Osteocyte (in vitro differentiated cells): ENCODE measurements at regions not wholly inside any gene's neighbourhood (a gene's known extent, or its start where the extent isn't known, plus 50 kb on each side); places are given as distances from the start of the nearest gene placed in this dataset.

Experiments used
- DNase-seq: peaks from one replicate; pipeline ENCODE4 v3.0.0; 2021; ENCODE audit warnings: mixed read lengths; ENCODE audit not compliant: unreplicated experiment; ENCODE audit errors: extremely low spot score
- H3K27ac Mint-ChIP-seq: one replicate; pipeline ENCODE4 v1.8.0; 2021; ENCODE audit warnings: mild to moderate bottlenecking, mixed read lengths; ENCODE audit not compliant: unreplicated experiment
- H3K27me3 Mint-ChIP-seq: one replicate; pipeline ENCODE4 v1.8.0; 2021; ENCODE audit warnings: mixed read lengths; ENCODE audit not compliant: unreplicated experiment
- H3K36me3 Mint-ChIP-seq: one replicate; pipeline ENCODE4 v1.8.0; 2021; ENCODE audit warnings: mixed read lengths; ENCODE audit not compliant: unreplicated experiment
- H3K4me1 Mint-ChIP-seq: one replicate; pipeline ENCODE4 v1.8.0; 2021; ENCODE audit warnings: mixed read lengths; ENCODE audit not compliant: unreplicated experiment
- H3K4me3 Mint-ChIP-seq: one replicate; pipeline ENCODE4 v1.8.0; 2021; ENCODE audit warnings: mild to moderate bottlenecking, moderate library complexity, mixed read lengths; ENCODE audit not compliant: unreplicated experiment
- H3K9me3 Mint-ChIP-seq: one replicate; pipeline ENCODE4 v1.8.0; 2021; ENCODE audit warnings: mixed read lengths; ENCODE audit not compliant: unreplicated experiment
- TF ChIP-seq, protein P1 (sequence below): fragments of 200-600 bp; sonication (generic); IDR thresholded peaks from 2 replicates; pipeline ENCODE4 v1.5.0; 2021; ENCODE audit warnings: antibody characterized with exemption, mild to moderate bottlenecking, moderate library complexity

DNA sequence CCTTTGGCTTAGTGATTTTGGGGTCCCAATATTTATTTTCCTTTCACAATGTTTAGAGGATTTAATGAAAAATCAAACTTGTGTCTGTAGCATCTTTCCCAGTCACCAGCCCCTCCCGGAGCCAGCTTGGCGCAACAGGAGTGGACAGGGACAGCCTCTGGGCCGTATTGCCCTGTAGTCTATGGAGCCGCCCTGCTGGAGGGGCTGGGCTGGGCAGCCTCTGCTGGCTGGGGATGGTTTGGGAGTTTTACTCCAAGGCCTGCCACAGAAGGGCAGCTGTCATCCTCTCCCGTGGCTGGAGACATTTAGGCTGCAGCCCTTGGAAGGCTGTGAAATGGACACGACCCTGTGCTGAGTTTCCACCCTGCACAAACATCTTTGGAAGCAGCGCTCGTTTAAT, 89.4 kb upstream of the RGMA start:
- DNase-seq: no peak
- Mint-ChIP-seq H3K4me3 (no peak overlapping the region), H3K27me3 (peaks cover 23% of the 10 kb centered on the region), H3K4me1 (peaks cover 6% of the 10 kb centered on the region), H3K36me3 (peaks cover 2% of the 10 kb centered on the region), H3K27ac (no peak overlapping the region), H3K9me3 (no peaks in the 10 kb centered on the region)
- TF ChIP-seq, protein P1, sequence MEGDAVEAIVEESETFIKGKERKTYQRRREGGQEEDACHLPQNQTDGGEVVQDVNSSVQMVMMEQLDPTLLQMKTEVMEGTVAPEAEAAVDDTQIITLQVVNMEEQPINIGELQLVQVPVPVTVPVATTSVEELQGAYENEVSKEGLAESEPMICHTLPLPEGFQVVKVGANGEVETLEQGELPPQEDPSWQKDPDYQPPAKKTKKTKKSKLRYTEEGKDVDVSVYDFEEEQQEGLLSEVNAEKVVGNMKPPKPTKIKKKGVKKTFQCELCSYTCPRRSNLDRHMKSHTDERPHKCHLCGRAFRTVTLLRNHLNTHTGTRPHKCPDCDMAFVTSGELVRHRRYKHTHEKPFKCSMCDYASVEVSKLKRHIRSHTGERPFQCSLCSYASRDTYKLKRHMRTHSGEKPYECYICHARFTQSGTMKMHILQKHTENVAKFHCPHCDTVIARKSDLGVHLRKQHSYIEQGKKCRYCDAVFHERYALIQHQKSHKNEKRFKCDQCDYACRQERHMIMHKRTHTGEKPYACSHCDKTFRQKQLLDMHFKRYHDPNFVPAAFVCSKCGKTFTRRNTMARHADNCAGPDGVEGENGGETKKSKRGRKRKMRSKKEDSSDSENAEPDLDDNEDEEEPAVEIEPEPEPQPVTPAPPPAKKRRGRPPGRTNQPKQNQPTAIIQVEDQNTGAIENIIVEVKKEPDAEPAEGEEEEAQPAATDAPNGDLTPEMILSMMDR: no peak

DNA sequence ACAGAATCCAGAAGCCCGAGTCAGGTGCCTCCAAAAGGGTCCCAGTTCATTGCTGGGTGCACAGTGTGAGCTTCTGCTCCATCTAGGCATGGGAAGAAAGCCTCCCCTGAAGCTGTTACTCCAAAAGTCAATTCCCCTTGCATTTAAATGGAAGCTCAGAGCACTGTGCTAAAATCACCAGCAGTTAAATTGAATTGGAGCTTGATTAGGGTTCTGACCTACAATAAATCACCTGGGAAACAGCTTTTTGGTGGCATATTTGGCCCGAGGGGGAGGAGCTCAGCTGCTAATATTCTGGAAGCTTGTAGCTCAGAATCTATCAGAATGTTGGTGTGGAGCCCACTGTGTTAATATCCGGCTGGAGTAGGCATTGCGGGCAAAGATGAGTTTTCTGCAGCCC, 87.1 kb upstream of the RGMA start:
- Mint-ChIP-seq H3K36me3 (peaks cover 2% of the 10 kb centered on the region), H3K27ac (no peak overlapping the region), H3K9me3 (peaks cover 4% of the 10 kb centered on the region), H3K4me1 (peaks cover 6% of the 10 kb centered on the region), H3K4me3 (no peak overlapping the region), H3K27me3 (peaks cover 21% of the 10 kb centered on the region)
- no peak for DNase-seq
- TF ChIP-seq, protein P1: no peak

DNA sequence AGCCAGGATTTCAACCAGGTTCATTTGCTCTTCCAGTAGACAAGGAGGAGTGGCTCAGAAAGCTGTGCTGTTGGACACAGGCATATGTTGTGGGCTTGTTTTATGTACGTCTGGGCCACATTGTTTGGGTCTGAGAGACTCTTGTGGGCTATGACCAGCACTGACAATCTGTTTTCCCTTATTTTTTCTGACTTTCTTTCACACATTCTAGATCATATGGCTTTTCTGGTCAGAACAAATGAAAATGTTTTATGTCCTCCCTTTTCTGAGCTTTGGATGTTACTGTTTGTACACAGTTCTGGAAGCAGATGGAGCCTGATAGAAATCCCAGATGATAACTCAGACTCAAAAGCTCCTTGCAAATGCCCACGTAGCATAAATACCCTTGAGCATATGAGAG, 85.8 kb upstream of the RGMA start:
- Mint-ChIP-seq H3K9me3 (peaks cover 4% of the 10 kb centered on the region), H3K27ac (no peak overlapping the region)

DNA sequence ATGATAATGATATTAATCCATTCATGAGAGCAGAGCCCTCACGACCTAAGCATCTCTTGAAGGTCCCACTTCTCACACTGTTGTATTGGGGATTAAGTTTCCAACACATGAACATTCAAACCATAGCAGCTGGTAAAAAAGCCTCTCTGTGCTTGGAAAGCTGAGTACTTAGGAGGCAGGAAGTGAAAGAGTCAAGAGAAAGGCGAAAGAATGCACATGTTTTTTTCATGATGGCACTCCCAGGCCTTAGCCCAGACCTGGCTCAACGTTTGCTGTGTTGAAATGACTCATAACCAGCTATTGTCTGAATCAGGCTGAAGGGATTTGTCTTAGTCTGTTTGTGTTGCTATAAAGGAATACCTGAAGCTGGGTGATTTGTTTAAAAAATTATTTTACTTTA, 84.4 kb upstream of the RGMA start:
- no peak for DNase-seq
- peaks cover 12% of the 10 kb centered on the region for H3K27me3 Mint-ChIP-seq
- no peak overlapping the region for H3K27ac Mint-ChIP-seq
- H3K4me3 Mint-ChIP-seq: no peak overlapping the region
- TF ChIP-seq, protein P1: no peak
- H3K36me3 Mint-ChIP-seq: peaks cover 2% of the 10 kb centered on the region
- peaks cover 4% of the 10 kb centered on the region for H3K9me3 Mint-ChIP-seq
- peaks cover 7% of the 10 kb centered on the region for H3K4me1 Mint-ChIP-seq

More for the DNA sequence above, 85.8 kb upstream of the RGMA start:
- H3K4me3 Mint-ChIP-seq: no peak overlapping the region
- TF ChIP-seq, protein P1: no peak
- H3K27me3 Mint-ChIP-seq: peaks cover 22% of the 10 kb centered on the region
- peaks cover 4% of the 10 kb centered on the region for H3K4me1 Mint-ChIP-seq
- no peak for DNase-seq
- H3K36me3 Mint-ChIP-seq: peaks cover 2% of the 10 kb centered on the region

DNA sequence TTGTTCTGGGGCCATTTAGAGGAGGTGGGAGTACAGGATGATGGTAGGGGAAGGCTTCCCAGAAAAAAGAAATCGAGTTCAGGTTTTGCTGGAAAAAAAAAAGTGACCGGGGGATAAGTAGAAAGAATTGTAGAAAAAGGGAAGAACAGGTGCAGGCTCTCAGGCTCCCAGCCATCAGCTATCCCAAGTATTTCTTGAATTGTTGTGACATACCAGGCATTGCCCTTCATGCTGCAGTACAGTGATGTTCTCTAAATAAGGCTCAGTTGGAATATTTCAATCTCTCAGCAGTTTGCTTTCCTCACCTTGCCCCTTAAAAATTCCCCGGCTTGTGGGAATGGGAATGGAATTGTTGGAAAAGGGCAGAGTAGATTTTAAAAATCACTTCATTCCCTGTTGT, 82.5 kb upstream of the RGMA start:
- H3K4me1 Mint-ChIP-seq: peaks cover 7% of the 10 kb centered on the region
- TF ChIP-seq, protein P1: no peak
- no peak overlapping the region for H3K4me3 Mint-ChIP-seq
- DNase-seq: no peak
- H3K9me3 Mint-ChIP-seq: peaks cover 4% of the 10 kb centered on the region
- H3K27ac Mint-ChIP-seq: no peak overlapping the region
- H3K36me3 Mint-ChIP-seq: peaks cover 2% of the 10 kb centered on the region
- peaks cover 14% of the 10 kb centered on the region for H3K27me3 Mint-ChIP-seq
